Memory B cell (primary cell): ENCODE measurements at regions not wholly inside any gene's neighbourhood (a gene's known extent, or its start where the extent isn't known, plus 50 kb on each side); places are given as distances from the start of the nearest gene placed in this dataset.

Experiments used
- ATAC-seq: fragments of 150-1000 bp; cut with Tn5 transposase; 2 replicates; pipeline ENCODE4 v1.10.0; 2021; ENCODE audit warnings: low read depth, mild to moderate bottlenecking, moderate library complexity
- DNase-seq, 2 donors: peaks; one replicate each; pipeline ENCODE4 v3.0.0; 2022; ENCODE audit warnings: low spot score in 2 of 2
- H3K27ac Mint-ChIP-seq: one replicate; pipeline ENCODE4 v1.8.0; 2022; ENCODE audit warnings: mild to moderate bottlenecking, moderate library complexity, mixed read lengths
- H3K27me3 Mint-ChIP-seq: one replicate; pipeline ENCODE4 v1.8.0; 2022; ENCODE audit warnings: mixed read lengths
- H3K36me3 Mint-ChIP-seq: one replicate; pipeline ENCODE4 v1.8.0; 2022; ENCODE audit warnings: mild to moderate bottlenecking, mixed read lengths
- H3K4me1 Mint-ChIP-seq: one replicate; pipeline ENCODE4 v1.8.0; 2022; ENCODE audit warnings: mixed read lengths
- H3K4me3 Mint-ChIP-seq: one replicate; pipeline ENCODE4 v1.8.0; 2022; ENCODE audit warnings: mild to moderate bottlenecking, moderate library complexity, mixed read lengths
- H3K9me3 Mint-ChIP-seq: one replicate; pipeline ENCODE4 v1.8.0; 2022; ENCODE audit warnings: mixed read lengths

GRCh38 chrX:39667736-39668482, 429.8 kb downstream of the BCOR start:
- DNase-seq (no peak), ATAC-seq (no peak)
- Mint-ChIP-seq H3K36me3 (no peaks in the 10 kb centered on the region), H3K4me3 (no peak overlapping the region), H3K27me3 (peaks cover 10% of the 10 kb centered on the region), H3K27ac (no peak overlapping the region), H3K9me3 (no peaks in the 10 kb centered on the region), H3K4me1 (peaks cover 2% of the 10 kb centered on the region)

GRCh38 chrX:39669668-39670067, 428.1 kb downstream of the BCOR start:
- H3K36me3 Mint-ChIP-seq = no peaks in the 10 kb centered on the region
- H3K4me1 Mint-ChIP-seq = peaks cover 2% of the 10 kb centered on the region
- no peak overlapping the region for H3K27ac Mint-ChIP-seq
- DNase-seq (no peak), ATAC-seq (no peak)
- H3K9me3 Mint-ChIP-seq = no peaks in the 10 kb centered on the region
- H3K27me3 Mint-ChIP-seq = peaks cover 14% of the 10 kb centered on the region
- H3K4me3 Mint-ChIP-seq = no peak overlapping the region

GRCh38 chrX:39670281-39670680, 427.5 kb downstream of the BCOR start:
- H3K27me3 Mint-ChIP-seq = peaks cover 14% of the 10 kb centered on the region
- no peak overlapping the region for H3K4me3 Mint-ChIP-seq
- no peak for ATAC-seq
- H3K36me3 Mint-ChIP-seq = no peaks in the 10 kb centered on the region
- peaks cover 2% of the 10 kb centered on the region for H3K4me1 Mint-ChIP-seq
- DNase-seq = no peak
- H3K9me3 Mint-ChIP-seq = no peaks in the 10 kb centered on the region
- H3K27ac Mint-ChIP-seq = no peak overlapping the region

GRCh38 chrX:39672405-39672804, 425.4 kb downstream of the BCOR start:
- H3K36me3 Mint-ChIP-seq = no peaks in the 10 kb centered on the region
- peaks cover 2% of the 10 kb centered on the region for H3K4me1 Mint-ChIP-seq
- peak overlapping the region; percentile 72 for H3K27ac Mint-ChIP-seq
- ATAC-seq (no peak), DNase-seq (no peak)
- no peaks in the 10 kb centered on the region for H3K9me3 Mint-ChIP-seq
- H3K27me3 Mint-ChIP-seq = peaks cover 14% of the 10 kb centered on the region
- H3K4me3 Mint-ChIP-seq = no peak overlapping the region

- H3K9me3 Mint-ChIP-seq = no peaks in the 10 kb centered on the region
- no peak overlapping the region for H3K27ac Mint-ChIP-seq
- peaks cover 10% of the 10 kb centered on the region for H3K27me3 Mint-ChIP-seq
- no peak overlapping the region for H3K4me3 Mint-ChIP-seq
- DNase-seq = no peak
- no peak for ATAC-seq
- H3K4me1 Mint-ChIP-seq = no peaks in the 10 kb centered on the region
- no peaks in the 10 kb centered on the region for H3K36me3 Mint-ChIP-seq
These were observed 423.1 kb downstream of the BCOR start for GRCh38 chrX:39674490-39675161.

GRCh38 chrX:39675162-39675553, 422.6 kb downstream of the BCOR start:
- DNase-seq = no peak
- H3K4me3 Mint-ChIP-seq = no peak overlapping the region
- H3K9me3 Mint-ChIP-seq = no peaks in the 10 kb centered on the region
- H3K36me3 Mint-ChIP-seq = no peaks in the 10 kb centered on the region
- peaks cover 10% of the 10 kb centered on the region for H3K27me3 Mint-ChIP-seq
- H3K4me1 Mint-ChIP-seq = no peaks in the 10 kb centered on the region
- no peak overlapping the region for H3K27ac Mint-ChIP-seq
- ATAC-seq = no peak

GRCh38 chrX:39675619-39676018, 422.1 kb downstream of the BCOR start:
- ATAC-seq (no peak), DNase-seq (no peak)
- Mint-ChIP-seq H3K27ac (no peak overlapping the region), H3K9me3 (no peaks in the 10 kb centered on the region), H3K4me1 (no peaks in the 10 kb centered on the region), H3K36me3 (no peaks in the 10 kb centered on the region), H3K27me3 (peaks cover 10% of the 10 kb centered on the region), H3K4me3 (no peak overlapping the region)

- Mint-ChIP-seq H3K36me3 (no peaks in the 10 kb centered on the region), H3K9me3 (no peaks in the 10 kb centered on the region), H3K27me3 (peaks cover 7% of the 10 kb centered on the region), H3K4me1 (no peaks in the 10 kb centered on the region), H3K27ac (no peak overlapping the region), H3K4me3 (no peak overlapping the region)
- DNase-seq (no peak), ATAC-seq (no peak)
These were observed 421.3 kb downstream of the BCOR start for GRCh38 chrX:39676434-39676833.

GRCh38 chrX:39677585-39677977, 420.2 kb downstream of the BCOR start:
- Mint-ChIP-seq H3K27me3 (peaks cover 5% of the 10 kb centered on the region), H3K4me3 (no peak overlapping the region), H3K9me3 (no peaks in the 10 kb centered on the region), H3K4me1 (no peaks in the 10 kb centered on the region), H3K27ac (no peak overlapping the region), H3K36me3 (no peaks in the 10 kb centered on the region)
- DNase-seq (no peak), ATAC-seq (no peak)

GRCh38 chrX:39677978-39678791, 419.6 kb downstream of the BCOR start:
- H3K27ac Mint-ChIP-seq = no peak overlapping the region
- peaks cover 4% of the 10 kb centered on the region for H3K27me3 Mint-ChIP-seq
- H3K36me3 Mint-ChIP-seq = no peaks in the 10 kb centered on the region
- ATAC-seq = no peak
- DNase-seq = no peak
- no peak overlapping the region for H3K4me3 Mint-ChIP-seq
- H3K4me1 Mint-ChIP-seq = no peaks in the 10 kb centered on the region
- no peaks in the 10 kb centered on the region for H3K9me3 Mint-ChIP-seq

- no peak overlapping the region for H3K27ac Mint-ChIP-seq
- no peaks in the 10 kb centered on the region for H3K36me3 Mint-ChIP-seq
- DNase-seq = no peak
- H3K4me1 Mint-ChIP-seq = no peaks in the 10 kb centered on the region
- ATAC-seq = no peak
- peaks cover under 1% of the 10 kb centered on the region for H3K27me3 Mint-ChIP-seq
- no peak overlapping the region for H3K4me3 Mint-ChIP-seq
- no peaks in the 10 kb centered on the region for H3K9me3 Mint-ChIP-seq
These were observed 418.8 kb downstream of the BCOR start for GRCh38 chrX:39678914-39679313.

- Mint-ChIP-seq H3K36me3 (no peaks in the 10 kb centered on the region), H3K9me3 (no peaks in the 10 kb centered on the region)
- no peak for ATAC-seq
These were observed 418.1 kb downstream of the BCOR start for GRCh38 chrX:39679497-39680157.

GRCh38 chrX:39681885-39682284, 415.9 kb downstream of the BCOR start:
- H3K4me3 Mint-ChIP-seq = no peak overlapping the region
- peaks cover 3% of the 10 kb centered on the region for H3K27me3 Mint-ChIP-seq
- ATAC-seq = no peak
- no peaks in the 10 kb centered on the region for H3K9me3 Mint-ChIP-seq
- H3K27ac Mint-ChIP-seq = no peak overlapping the region
- H3K4me1 Mint-ChIP-seq = no peaks in the 10 kb centered on the region
- DNase-seq = no peak
- H3K36me3 Mint-ChIP-seq = no peaks in the 10 kb centered on the region

More at GRCh38 chrX:39679497-39680157, 418.1 kb downstream of the BCOR start:
- Mint-ChIP-seq H3K4me3 (no peak overlapping the region), H3K27me3 (no peaks in the 10 kb centered on the region), H3K27ac (no peak overlapping the region), H3K4me1 (no peaks in the 10 kb centered on the region)
- no peak for DNase-seq

- Mint-ChIP-seq H3K27ac (no peak overlapping the region), H3K4me1 (no peaks in the 10 kb centered on the region), H3K27me3 (peaks cover 3% of the 10 kb centered on the region), H3K9me3 (no peaks in the 10 kb centered on the region), H3K36me3 (no peaks in the 10 kb centered on the region), H3K4me3 (no peak overlapping the region)
- DNase-seq (no peak), ATAC-seq (no peak)
These were observed 415.0 kb downstream of the BCOR start for GRCh38 chrX:39682778-39683177.
